Stimulated activated naive CD8-positive, alpha-beta T cell treated with anti-CD3 and anti-CD28 coated beads, Interleukin-15, amount 100 ng/mL, for 72 hours (primary cell): ENCODE measurements at regions not wholly inside any gene's neighbourhood (a gene's known extent, or its start where the extent isn't known, plus 50 kb on each side); places are given as distances from the start of the nearest gene placed in this dataset.
A peak's percentile ranks its signal among the peaks of the same experiment; 100 is the strongest.
"Not testable (repeated sequence)": the region's sequence is repeated elsewhere in the genome, so short reads cannot be mapped to it uniquely, and the experiment has no call there.

ENCODE experiments used
- ATAC-seq: fragments of 150-1000 bp; cut with Tn5 transposase; 2 replicates; pipeline ENCODE4 v1.10.0; 2021; ENCODE audit warnings: mild to moderate bottlenecking, moderate library complexity
- DNase-seq, 2 donors: peaks; one replicate each; pipeline ENCODE4 v3.0.0; 2021 to 2022
- H3K27ac Mint-ChIP-seq, 2 donors: one replicate each; pipeline ENCODE4 v1.8.0; 2022; ENCODE audit warnings: mild to moderate bottlenecking in 2 of 2, mixed read lengths in 2 of 2, moderate library complexity in 2 of 2
- H3K27me3 Mint-ChIP-seq: one replicate; pipeline ENCODE4 v1.8.0; 2022; ENCODE audit warnings: mixed read lengths
- H3K4me1 Mint-ChIP-seq: one replicate; pipeline ENCODE4 v1.8.0; 2022; ENCODE audit warnings: mild to moderate bottlenecking, mixed read lengths
- H3K4me3 Mint-ChIP-seq, 2 donors: one replicate each; pipeline ENCODE4 v1.8.0; 2022; ENCODE audit warnings: mild to moderate bottlenecking in 2 of 2, mixed read lengths in 2 of 2, moderate library complexity in 1 of 2
- H3K9me3 Mint-ChIP-seq, 2 donors: one replicate each; pipeline ENCODE4 v1.8.0; 2022; ENCODE audit warnings: mixed read lengths in 2 of 2

GRCh38 chr4:114034189-114034588 is 54.7 kb upstream of the ARSJ start:
- no peaks in the 10 kb centered on the region for H3K4me1 Mint-ChIP-seq
- H3K4me3 Mint-ChIP-seq, result no peak overlapping the region
- H3K9me3 Mint-ChIP-seq, result no peaks in the 10 kb centered on the region
- DNase-seq (no peak), ATAC-seq (no peak)
- no peak overlapping the region for H3K27ac Mint-ChIP-seq
- H3K27me3 Mint-ChIP-seq, result no peaks in the 10 kb centered on the region

DNA sequence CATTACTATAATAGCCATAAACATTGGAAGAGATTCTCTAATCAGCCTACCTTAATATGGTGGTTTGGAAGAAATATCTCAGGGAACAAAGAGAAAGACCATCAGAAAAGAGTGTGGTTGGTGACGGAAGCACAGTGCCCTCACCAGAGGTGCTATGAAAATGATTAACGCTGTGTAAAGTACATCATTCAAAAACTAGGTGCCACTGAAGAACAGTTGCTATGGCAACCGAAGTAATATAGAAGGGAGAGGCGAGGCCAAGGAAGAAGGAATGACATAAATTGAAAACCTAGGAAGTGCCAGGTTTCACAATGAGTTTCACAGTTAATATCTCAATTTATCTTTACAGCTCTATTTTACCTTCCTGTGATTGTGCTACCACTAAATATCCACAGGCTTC is 57.0 kb upstream of the ARSJ start:
- ATAC-seq, result no peak
- H3K27ac Mint-ChIP-seq, result no peak overlapping the region
- DNase-seq, result no peak
- H3K4me1 Mint-ChIP-seq, result peaks cover 7% of the 10 kb centered on the region
- no peak overlapping the region for H3K4me3 Mint-ChIP-seq
- H3K27me3 Mint-ChIP-seq, result no peaks in the 10 kb centered on the region
- no peaks in the 10 kb centered on the region for H3K9me3 Mint-ChIP-seq

- Mint-ChIP-seq H3K4me1 (peaks cover 7% of the 10 kb centered on the region), H3K27me3 (no peaks in the 10 kb centered on the region), H3K27ac (no peak overlapping the region), H3K9me3 (no peaks in the 10 kb centered on the region), H3K4me3 (no peak overlapping the region)
- DNase-seq, result no peak
- ATAC-seq, result no peak
Observed at GRCh38 chr4:114036864-114037263, 57.4 kb upstream of the ARSJ start.

GRCh38 chr4:114037988-114038387 is 58.5 kb upstream of the ARSJ start:
- H3K4me1 Mint-ChIP-seq, result peaks cover 7% of the 10 kb centered on the region
- ATAC-seq (no peak), DNase-seq (no peak)
- no peaks in the 10 kb centered on the region for H3K9me3 Mint-ChIP-seq
- no peaks in the 10 kb centered on the region for H3K27me3 Mint-ChIP-seq
- H3K4me3 Mint-ChIP-seq, result no peak overlapping the region
- no peak overlapping the region for H3K27ac Mint-ChIP-seq

DNA sequence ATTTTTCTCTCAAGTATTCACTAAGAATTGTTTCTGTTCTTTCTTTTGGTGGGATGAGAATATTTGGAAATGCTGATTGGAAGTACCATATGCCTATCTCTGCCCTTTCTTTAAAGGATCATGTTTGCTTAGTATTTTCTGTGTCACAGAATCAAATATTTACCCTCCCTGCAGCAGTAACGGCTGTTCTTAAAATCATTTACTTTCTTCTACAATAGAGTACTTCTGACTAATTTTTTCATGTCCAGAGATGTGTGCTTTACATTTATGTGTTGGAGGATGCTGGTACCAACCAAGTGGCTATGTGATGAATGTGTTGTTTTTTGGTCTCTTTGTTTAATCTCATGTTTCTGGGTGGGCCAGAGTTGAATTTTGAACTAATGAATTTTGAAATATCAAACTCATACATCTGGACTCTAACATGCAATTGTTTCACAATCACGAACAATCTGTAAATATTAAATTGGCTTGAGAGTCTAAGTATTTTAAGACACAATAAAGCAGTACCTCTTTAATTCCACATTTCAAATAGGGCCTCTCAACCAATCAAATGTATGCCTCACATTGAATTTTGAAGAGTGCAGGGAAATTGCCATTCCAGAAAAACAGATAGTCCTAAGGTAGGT is 59.4 kb upstream of the ARSJ start:
- peaks cover 7% of the 10 kb centered on the region for H3K4me1 Mint-ChIP-seq
- no peaks in the 10 kb centered on the region for H3K27me3 Mint-ChIP-seq
- no peak for ATAC-seq
- no peak overlapping the region for H3K27ac Mint-ChIP-seq
- DNase-seq, result no peak
- no peaks in the 10 kb centered on the region for H3K9me3 Mint-ChIP-seq
- H3K4me3 Mint-ChIP-seq, result no peak overlapping the region

GRCh38 chr4:114040319-114041116 is 61.1 kb upstream of the ARSJ start:
- peak; percentile 72 for ATAC-seq
- H3K4me1 Mint-ChIP-seq, result peaks cover 7% of the 10 kb centered on the region
- no peak overlapping the region for H3K4me3 Mint-ChIP-seq
- DNase-seq, result no peak
- no peak overlapping the region for H3K27ac Mint-ChIP-seq
- peaks cover 0 to 10% of the 10 kb centered on the region in 2 donors for H3K9me3 Mint-ChIP-seq
- no peaks in the 10 kb centered on the region for H3K27me3 Mint-ChIP-seq

DNA sequence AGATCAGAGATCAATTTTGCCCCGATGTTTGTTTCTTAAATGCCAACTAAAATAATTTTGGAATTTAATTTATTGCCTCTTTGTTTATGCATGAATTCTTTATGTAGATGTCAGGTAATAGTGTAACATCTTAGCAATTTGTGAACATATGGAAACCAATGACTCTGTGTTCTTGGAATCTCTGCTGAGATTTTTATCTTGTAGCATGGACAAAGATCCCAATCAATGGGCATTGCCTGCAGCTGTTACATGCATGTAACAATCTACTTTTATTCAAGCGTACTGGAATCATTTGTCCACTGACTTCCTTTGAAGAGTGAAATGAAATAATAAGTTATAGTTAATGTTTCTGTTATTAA is 61.6 kb upstream of the ARSJ start:
- ATAC-seq (no peak), DNase-seq (no peak)
- H3K4me3 Mint-ChIP-seq, result no peak overlapping the region
- peaks cover 7% of the 10 kb centered on the region for H3K4me1 Mint-ChIP-seq
- no peaks in the 10 kb centered on the region for H3K27me3 Mint-ChIP-seq
- no peak overlapping the region for H3K27ac Mint-ChIP-seq
- H3K9me3 Mint-ChIP-seq, result peaks cover 0 to 11% of the 10 kb centered on the region in 2 donors

DNA sequence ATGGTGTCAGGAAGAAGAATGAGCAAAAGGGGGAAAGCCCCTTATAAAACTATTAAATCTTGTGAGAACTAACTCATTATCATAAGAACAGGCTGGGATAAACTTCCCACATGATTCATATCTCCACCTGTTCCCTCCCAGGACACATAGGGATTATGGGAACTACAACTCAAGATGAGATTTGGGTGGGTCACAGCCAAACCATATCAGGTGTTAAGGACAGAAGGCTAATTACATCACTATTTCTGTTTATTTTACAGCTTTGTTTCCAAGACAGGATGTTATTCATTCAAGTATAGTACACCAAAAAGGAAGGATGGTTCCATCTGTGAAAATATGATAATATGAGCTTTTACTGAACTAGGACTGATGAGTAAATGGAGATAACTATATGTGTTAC is 63.7 kb upstream of the ARSJ start:
- Mint-ChIP-seq H3K4me1 (peaks cover 7% of the 10 kb centered on the region), H3K27ac (no peak overlapping the region), H3K4me3 (no peak overlapping the region), H3K27me3 (no peaks in the 10 kb centered on the region), H3K9me3 (peaks cover 0 to 11% of the 10 kb centered on the region in 2 donors)
- DNase-seq, result no peak
- ATAC-seq, result no peak

DNA sequence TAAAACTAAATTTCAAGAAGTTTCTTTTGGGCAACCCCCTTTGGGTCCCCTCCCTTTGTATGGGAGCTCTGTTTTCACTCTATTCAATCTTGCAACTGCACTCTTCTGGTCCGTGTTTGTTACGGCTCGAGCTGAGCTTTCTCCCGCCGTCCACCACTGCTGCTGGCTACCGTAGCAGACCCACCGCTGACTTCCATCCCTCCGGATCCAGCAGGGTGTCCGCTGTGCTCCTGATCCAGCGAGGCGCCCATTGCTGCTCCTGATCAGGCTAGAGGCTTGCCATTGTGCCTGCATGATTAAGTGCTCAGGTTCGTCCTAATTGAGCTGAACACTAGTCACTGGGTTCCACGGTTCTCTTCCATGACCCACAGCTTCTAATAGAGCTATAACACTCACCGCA is 64.9 kb upstream of the ARSJ start:
- not testable (repeated sequence) for H3K27ac Mint-ChIP-seq, DNase-seq, ATAC-seq, H3K4me1 Mint-ChIP-seq, H3K27me3 Mint-ChIP-seq, H3K4me3 Mint-ChIP-seq
- peaks cover 0 to 11% of the 10 kb centered on the region in 2 donors for H3K9me3 Mint-ChIP-seq

- H3K4me3 Mint-ChIP-seq, result no peak overlapping the region
- ATAC-seq (no peak), DNase-seq (no peak)
- no peak overlapping the region for H3K27ac Mint-ChIP-seq
- H3K9me3 Mint-ChIP-seq, result peaks cover 0 to 11% of the 10 kb centered on the region in 2 donors
- no peaks in the 10 kb centered on the region for H3K27me3 Mint-ChIP-seq
- no peaks in the 10 kb centered on the region for H3K4me1 Mint-ChIP-seq
Observed at GRCh38 chr4:114046331-114046730, 66.9 kb upstream of the ARSJ start.

DNA sequence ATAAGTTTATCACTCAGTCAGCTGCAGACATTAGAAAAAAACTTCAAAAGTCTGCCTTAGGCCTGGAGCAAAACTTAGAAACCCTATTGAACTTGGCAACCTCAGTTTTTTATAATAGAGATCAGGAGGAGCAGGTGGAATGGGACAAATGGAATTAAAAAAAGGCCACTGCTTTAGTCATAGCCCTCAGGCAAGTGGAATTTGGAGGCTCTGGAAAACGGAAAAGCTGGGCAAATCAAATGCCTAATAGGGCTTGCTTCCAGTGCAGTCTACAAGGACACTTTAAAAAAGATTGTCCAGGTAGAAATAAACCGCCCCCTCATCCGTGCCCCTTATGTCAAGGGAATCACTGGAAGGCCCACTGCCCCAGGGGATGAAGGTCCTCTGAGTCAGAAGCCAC is 68.7 kb upstream of the ARSJ start:
- not testable (repeated sequence) for H3K4me3 Mint-ChIP-seq, H3K27me3 Mint-ChIP-seq, H3K27ac Mint-ChIP-seq, DNase-seq, ATAC-seq, H3K4me1 Mint-ChIP-seq
- peaks cover 0 to 11% of the 10 kb centered on the region in 2 donors for H3K9me3 Mint-ChIP-seq

DNA sequence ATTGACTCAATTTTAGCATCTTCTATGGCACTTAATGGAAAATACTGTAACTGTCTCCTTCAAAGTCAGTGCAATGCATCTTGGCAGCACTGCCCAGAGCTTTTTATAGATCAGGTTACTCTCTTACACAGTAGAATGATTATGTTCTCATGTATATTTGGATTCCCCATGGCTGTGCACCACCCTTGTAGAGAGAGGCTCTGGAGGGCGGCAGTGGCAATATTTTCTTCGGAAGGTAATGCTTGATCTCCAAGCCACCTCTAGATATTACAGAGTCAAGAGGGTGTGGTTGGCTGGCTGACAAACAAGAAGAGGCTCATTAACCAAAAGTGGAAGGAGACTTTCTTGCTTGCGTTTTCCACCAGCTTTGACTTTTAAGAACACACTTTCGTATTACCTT is 72.8 kb upstream of the ARSJ start:
- no peaks in the 10 kb centered on the region for H3K4me1 Mint-ChIP-seq
- no peak for DNase-seq
- no peaks in the 10 kb centered on the region for H3K27me3 Mint-ChIP-seq

GRCh38 chr4:114056599-114056998 is 77.2 kb upstream of the ARSJ start:
- ATAC-seq (no peak), DNase-seq (no peak)
- H3K27me3 Mint-ChIP-seq, result no peaks in the 10 kb centered on the region
- H3K4me3 Mint-ChIP-seq, result no peak overlapping the region
- no peaks in the 10 kb centered on the region for H3K4me1 Mint-ChIP-seq
- peaks cover 16 to 20% of the 10 kb centered on the region in 2 donors for H3K9me3 Mint-ChIP-seq
- no peak overlapping the region for H3K27ac Mint-ChIP-seq

More for the DNA sequence above, 72.8 kb upstream of the ARSJ start:
- H3K27ac Mint-ChIP-seq, result no peak overlapping the region
- no peak overlapping the region for H3K4me3 Mint-ChIP-seq
- no peak for ATAC-seq
- peaks cover 16% of the 10 kb centered on the region in 2 donors for H3K9me3 Mint-ChIP-seq

DNA sequence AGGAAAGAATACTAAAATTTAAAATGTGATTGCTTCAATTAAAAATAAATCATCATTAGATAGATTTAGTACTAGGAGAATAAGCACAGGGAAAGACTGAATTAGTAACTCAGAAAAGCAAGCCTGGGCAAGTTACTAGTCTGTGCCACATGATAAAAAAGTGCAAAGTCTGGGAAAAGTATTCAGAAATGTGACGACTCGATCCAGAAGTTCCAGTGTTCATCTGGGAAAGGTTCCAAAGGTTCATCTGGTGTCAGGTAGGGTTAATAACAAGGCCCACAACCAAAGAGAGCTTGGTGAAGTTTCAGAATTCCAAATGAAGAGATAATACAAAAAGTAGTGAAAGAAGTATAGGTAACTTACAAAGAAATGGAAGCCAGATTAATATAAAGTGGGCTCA is 78.3 kb upstream of the ARSJ start:
- Mint-ChIP-seq H3K4me1 (no peaks in the 10 kb centered on the region), H3K4me3 (no peak overlapping the region), H3K27me3 (no peaks in the 10 kb centered on the region), H3K9me3 (peaks cover 16 to 20% of the 10 kb centered on the region in 2 donors), H3K27ac (no peak overlapping the region)
- ATAC-seq (no peak), DNase-seq (no peak)

- no peak for ATAC-seq
- no peak overlapping the region for H3K27ac Mint-ChIP-seq
- H3K9me3 Mint-ChIP-seq, result peaks cover 0 to 5% of the 10 kb centered on the region in 2 donors
- H3K4me1 Mint-ChIP-seq, result no peaks in the 10 kb centered on the region
- H3K27me3 Mint-ChIP-seq, result no peaks in the 10 kb centered on the region
- no peak for DNase-seq
- no peak overlapping the region for H3K4me3 Mint-ChIP-seq
Observed at GRCh38 chr4:114062499-114062898, 83.1 kb upstream of the ARSJ start.

GRCh38 chr4:114072781-114073180 is 93.3 kb upstream of the ARSJ start:
- Mint-ChIP-seq H3K27me3 (no peaks in the 10 kb centered on the region), H3K4me1 (peaks cover 5% of the 10 kb centered on the region), H3K9me3 (peaks cover 4 to 10% of the 10 kb centered on the region in 2 donors), H3K27ac (no peak overlapping the region), H3K4me3 (no peak overlapping the region)
- DNase-seq (no peak), ATAC-seq (no peak)
